GDM1 (cell line): ENCODE measurements at regions not wholly inside any gene's neighbourhood (a gene's known extent, or its start where the extent isn't known, plus 50 kb on each side); places are given as distances from the start of the nearest gene placed in this dataset.

ENCODE experiments used
- DNase-seq: peaks from one replicate; lab custom pipeline; 2025; lab: John Stamatoyannopoulos, UW

GRCh38 chr14:22513066-22513812 is 75.8 kb downstream of the DAD1 start:
- no peak for DNase-seq

DNA sequence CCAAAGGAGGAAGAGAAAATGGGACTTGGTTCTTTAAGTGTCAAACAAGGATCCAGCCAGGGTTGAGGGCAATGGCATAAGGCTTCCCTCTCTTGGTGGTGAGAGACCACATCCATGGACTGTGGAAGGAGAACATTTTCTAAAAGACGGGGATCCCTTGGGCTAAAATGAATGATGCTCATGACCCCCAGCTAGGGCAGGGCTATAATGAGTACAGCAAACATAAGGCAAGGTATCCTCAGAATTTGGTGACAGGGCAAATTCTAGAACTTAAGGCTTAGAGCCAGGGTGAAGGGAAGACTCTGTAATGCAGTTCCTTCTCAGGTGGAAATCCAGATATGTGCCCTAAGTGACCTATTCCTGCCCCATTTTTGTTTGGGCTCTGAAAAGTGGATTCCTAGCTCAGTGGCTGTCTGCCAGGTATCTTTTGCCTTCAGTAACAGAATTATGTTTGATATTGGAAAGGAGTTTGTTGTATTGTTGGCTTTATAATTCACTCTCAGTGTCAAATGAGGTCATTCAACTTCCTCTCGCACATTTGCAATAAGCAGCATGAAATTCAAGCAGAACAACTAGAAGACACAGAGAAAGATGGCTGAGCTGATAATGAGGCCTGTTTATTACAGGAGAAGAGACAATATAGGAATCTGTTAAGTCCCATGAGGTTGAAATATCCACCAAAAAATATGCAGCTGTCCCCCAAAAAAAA is 76.8 kb downstream of the DAD1 start:
- no peak for DNase-seq

DNA sequence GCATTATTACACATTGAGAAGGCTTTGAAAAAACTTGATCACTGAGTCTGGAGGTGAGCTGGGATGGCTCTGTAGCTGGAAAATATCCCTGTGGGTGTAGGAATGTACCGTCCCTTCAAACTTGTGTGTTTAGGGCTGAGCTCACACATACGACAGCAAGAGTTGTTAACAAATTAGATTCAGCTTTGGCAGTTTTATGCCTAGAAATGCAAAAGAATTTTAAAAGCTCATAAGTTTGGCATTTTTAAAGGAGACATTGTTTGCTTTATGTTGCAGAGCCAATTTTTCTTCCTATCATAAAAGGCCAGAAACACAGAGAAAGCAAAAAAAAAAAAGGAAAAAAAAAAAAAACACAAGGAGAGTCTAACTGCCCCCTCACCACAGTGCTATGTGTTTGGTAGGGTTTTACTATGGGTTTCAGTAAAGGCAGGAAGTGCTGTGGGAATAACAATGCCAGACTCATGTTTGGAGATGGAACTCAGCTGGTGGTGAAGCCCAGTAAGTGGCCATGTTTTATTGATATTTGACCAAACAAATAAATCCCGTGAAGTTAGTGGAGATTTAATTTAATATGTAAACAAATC is 78.4 kb downstream of the DAD1 start:
- DNase-seq: no peak

DNA sequence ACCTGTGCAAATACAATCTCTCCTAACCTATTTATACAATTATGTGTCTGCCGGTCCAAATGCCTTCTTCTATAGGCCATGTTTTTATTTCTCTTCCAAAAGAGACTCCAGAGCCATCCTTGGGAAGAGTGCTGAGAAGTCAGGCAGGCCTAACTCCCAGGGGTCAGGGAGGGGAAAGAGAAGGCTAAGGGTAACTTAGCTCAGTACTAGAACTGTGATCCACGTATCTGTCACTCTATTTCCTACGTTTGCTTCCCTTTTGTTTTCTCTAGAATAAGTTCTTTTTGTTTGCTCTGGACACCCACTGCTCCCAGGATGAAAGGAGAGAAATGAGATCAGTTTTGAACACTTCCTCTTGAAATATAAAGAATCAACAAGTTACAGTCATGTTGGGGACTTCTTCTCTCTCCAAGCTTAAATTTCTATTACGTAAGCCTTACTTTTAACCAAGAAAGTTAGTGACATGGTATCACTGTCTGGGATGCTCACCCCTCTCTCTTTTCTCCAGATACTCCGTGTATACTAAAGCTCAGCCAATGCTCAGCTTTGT is 79.2 kb downstream of the DAD1 start:
- no peak for DNase-seq

DNA sequence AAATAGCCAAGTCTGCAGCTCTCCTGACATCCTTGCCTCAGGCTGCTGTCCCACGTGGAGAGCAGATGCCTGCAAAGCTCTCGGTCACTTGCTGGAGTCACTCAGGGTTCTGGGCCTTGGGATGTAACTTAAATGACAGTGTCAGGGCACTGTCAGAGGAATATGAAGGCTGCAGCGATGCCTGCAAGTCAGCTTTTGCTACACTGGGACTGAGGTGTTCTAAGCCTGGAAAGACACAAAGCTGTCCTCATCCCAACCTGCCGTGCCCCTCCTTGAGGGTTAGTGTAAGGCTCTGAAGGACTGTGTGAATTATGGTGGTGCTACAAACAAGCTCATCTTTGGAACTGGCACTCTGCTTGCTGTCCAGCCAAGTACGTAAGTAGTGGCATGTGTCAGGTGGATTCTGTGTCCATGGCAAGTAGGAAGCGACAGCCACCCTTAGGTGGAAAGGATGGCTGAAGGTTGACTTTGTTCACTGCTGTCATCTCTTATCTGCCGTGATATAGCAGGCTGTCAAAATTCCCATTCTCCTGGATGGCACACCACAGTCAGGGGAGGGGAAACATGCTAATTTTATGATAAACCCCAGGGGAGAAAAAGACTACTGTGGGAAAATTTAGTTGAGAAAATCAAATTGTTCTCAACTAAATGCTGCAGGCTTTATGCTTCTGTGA is 79.9 kb downstream of the DAD1 start:
- DNase-seq: no peak

- no peak for DNase-seq
Measured at GRCh38 chr14:22508662-22509035, 80.4 kb downstream of the DAD1 start.

GRCh38 chr14:22508150-22508457 is 80.9 kb downstream of the DAD1 start:
- DNase-seq: no peak

DNA sequence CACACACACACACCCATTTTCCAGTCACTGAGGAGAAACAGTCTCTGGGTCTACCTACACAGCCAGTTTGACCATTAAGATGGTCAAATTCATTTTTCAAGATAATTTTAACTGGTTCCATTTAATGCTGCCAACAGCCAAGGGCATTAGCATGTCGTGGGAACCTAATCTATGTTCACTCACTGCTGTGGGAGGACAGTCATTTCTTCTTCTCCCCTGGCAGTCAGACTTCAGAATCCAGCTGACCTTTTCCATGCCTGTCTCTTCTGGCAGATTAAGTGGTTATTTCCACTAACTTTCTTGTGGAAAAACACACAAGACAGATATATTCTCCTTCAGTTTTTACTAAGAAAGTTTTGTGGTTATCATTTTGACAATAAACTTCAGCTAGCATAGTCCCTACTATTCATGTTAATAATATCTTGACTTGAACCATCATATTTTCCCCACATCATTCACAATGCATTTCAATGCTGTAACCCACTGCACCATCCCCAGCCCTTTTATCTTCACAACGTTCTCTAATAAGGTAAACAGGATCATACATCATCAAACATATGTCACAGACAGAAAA is 82.2 kb downstream of the DAD1 start:
- no peak for DNase-seq

- no peak for DNase-seq
Measured at GRCh38 chr14:22506378-22506710, 82.7 kb downstream of the DAD1 start.

- DNase-seq: no peak
Measured at GRCh38 chr14:22505697-22506377, 83.2 kb downstream of the DAD1 start.

DNA sequence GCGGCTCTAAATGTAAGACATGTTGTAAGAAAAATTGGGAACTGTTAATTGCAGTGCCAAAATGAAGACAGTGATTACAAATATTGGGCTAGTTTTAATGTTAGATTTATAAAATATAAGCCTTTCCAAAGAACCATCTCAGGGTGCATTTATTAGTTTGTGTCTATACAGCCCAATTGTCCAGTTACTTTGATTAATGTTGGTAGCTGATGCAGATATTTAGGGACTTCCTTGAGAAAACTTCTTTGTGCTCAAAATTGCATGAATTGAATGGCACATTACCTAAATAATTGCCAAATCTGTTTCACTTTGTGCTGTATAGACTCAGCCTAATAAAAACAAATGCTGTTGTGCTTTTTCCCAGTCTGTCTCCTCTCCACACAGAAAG is 83.7 kb downstream of the DAD1 start:
- DNase-seq: no peak

- DNase-seq: no peak
Measured at GRCh38 chr14:22502551-22502950, 86.5 kb downstream of the DAD1 start.

DNA sequence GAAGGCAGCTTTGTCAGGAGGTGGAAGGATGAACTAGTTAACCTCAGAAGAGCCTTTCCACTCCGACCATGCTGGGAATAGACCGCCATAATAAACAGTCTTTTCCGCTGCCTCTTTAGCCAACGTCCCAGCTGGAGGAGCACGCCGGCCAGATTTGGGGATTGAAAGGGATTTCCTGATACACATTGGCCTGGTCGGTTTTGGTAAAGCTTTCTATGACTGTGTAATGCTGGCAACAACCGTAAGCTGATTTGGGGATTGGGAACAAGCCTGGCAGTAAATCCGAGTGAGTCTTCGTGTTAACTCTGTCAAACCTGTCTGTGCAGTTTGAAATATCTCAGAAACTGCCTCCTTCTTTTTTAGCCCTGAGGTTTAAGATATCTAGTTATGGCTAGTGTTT is 87.0 kb downstream of the DAD1 start:
- DNase-seq: no peak

- DNase-seq: no peak
Measured at GRCh38 chr14:22500954-22501726, 87.9 kb downstream of the DAD1 start.

GRCh38 chr14:22500525-22500924 is 88.5 kb downstream of the DAD1 start:
- no peak for DNase-seq

GRCh38 chr14:22497671-22498093 is 91.3 kb downstream of the DAD1 start:
- DNase-seq: peak; percentile 53

DNA sequence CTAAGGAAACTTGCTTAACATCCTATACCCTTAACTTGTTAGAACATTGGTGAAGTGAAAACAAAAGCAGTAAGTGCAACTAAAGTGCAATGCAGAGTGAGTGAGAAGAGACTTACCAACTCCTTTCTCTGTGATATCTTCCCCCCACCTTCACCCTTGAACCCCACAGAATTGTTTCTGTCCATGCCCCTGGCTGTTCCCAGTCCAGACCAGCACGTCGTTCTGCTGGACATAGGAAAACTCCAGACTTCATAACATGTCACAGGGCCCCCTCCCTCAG is 91.9 kb downstream of the DAD1 start:
- DNase-seq: no peak

- no peak for DNase-seq
Measured at GRCh38 chr14:22494486-22495135, 94.4 kb downstream of the DAD1 start.

- DNase-seq: no peak
Measured at GRCh38 chr14:22493753-22494152, 95.3 kb downstream of the DAD1 start.

DNA sequence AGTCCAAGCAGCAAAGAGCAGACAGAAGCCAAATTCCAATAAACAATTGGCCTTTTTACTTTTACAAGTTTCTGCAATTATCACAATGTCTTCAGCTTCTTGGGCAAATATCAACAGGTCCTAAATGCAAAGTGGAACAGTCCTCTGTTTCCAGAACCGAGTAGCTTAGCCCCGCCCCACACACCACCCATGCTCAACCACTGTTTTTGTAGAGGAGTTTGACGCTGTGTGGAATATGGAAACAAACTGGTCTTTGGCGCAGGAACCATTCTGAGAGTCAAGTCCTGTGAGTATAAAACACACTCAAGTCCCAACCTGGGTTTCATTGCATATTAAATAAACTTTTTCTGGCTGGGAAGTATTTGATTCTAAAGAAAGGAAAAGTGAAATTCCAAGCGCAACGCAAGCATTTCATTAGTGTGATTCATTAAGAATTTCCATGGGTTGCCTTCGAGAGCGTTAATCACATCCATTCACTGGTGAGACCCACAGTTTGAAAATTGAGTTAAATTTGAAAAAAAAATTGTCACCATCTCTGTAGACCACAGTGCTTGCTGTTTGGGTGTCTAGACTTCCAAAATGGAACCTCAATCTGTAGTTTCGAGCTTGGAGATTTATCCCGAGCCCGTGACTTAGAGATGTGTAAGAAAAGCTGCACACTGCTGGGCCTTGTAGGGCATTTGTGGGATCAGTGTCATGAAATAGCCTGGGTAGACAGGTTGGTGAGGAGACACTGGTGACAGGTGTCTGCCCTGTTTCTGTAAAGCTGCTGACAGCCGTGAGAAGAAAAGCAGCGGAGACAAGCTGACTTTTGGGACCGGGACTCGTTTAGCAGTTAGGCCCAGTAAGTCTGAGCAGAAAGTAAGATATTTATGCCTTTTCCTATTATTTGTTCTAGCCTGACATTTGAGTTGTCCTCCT is 96.1 kb downstream of the DAD1 start:
- DNase-seq: no peak
